Stimulated activated CD4-positive, alpha-beta T cell treated with anti-CD3 and anti-CD28 coated beads, Interleukin-2, amount 100 ng/mL, for 4 hours (primary cell): ENCODE measurements at regions not wholly inside any gene's neighbourhood (a gene's known extent, or its start where the extent isn't known, plus 50 kb on each side); places are given as distances from the start of the nearest gene placed in this dataset.
"Not testable (repeated sequence)": the region's sequence is repeated elsewhere in the genome, so short reads cannot be mapped to it uniquely, and the experiment has no call there.

ENCODE experiments used
- DNase-seq: peaks from one replicate; pipeline ENCODE4 v3.0.0-alpha.2; 2020; ENCODE audit warnings: low read depth

- DNase-seq: no peak
These were observed 161.0 kb downstream of the TRIB2 start for GRCh38 chr2:12877761-12878160.

GRCh38 chr2:12879649-12880048 is 162.9 kb downstream of the TRIB2 start:
- DNase-seq: no peak

GRCh38 chr2:12881952-12882351 is 165.2 kb downstream of the TRIB2 start:
- no peak for DNase-seq

GRCh38 chr2:12882393-12882792 is 165.7 kb downstream of the TRIB2 start:
- no peak for DNase-seq

- DNase-seq: no peak
These were observed 167.2 kb downstream of the TRIB2 start for GRCh38 chr2:12883906-12884305.

- DNase-seq: no peak
These were observed 168.1 kb downstream of the TRIB2 start for GRCh38 chr2:12884713-12885282.

GRCh38 chr2:12890066-12890465 is 173.3 kb downstream of the TRIB2 start:
- no peak for DNase-seq

GRCh38 chr2:12890481-12890991 is 173.8 kb downstream of the TRIB2 start:
- no peak for DNase-seq

- no peak for DNase-seq
These were observed 178.3 kb downstream of the TRIB2 start for GRCh38 chr2:12895017-12895416.

- no peak for DNase-seq
These were observed 179.7 kb downstream of the TRIB2 start for GRCh38 chr2:12896318-12896982.

GRCh38 chr2:12897181-12897580 is 180.4 kb downstream of the TRIB2 start:
- DNase-seq: no peak

GRCh38 chr2:12903272-12903671 is 186.5 kb downstream of the TRIB2 start:
- DNase-seq: no peak

GRCh38 chr2:12910431-12910830 is 193.7 kb downstream of the TRIB2 start:
- no peak for DNase-seq

- no peak for DNase-seq
These were observed 199.1 kb downstream of the TRIB2 start for GRCh38 chr2:12915787-12916186.

- no peak for DNase-seq
These were observed 201.6 kb downstream of the TRIB2 start for GRCh38 chr2:12918138-12918834.

GRCh38 chr2:12918835-12919445 is 202.2 kb downstream of the TRIB2 start:
- DNase-seq: no peak

- DNase-seq: no peak
These were observed 204.6 kb downstream of the TRIB2 start for GRCh38 chr2:12921321-12921720.

- DNase-seq: no peak
These were observed 207.3 kb downstream of the TRIB2 start for GRCh38 chr2:12923907-12924610.

- not testable (repeated sequence) for DNase-seq
These were observed 209.9 kb downstream of the TRIB2 start for GRCh38 chr2:12926641-12927040.

- DNase-seq: no peak
These were observed 211.6 kb downstream of the TRIB2 start for GRCh38 chr2:12928197-12928774.

- no peak for DNase-seq
These were observed 212.2 kb downstream of the TRIB2 start for GRCh38 chr2:12928775-12929401.
